AG10803 (cell line): ENCODE measurements at regions not wholly inside any gene's neighbourhood (a gene's known extent, or its start where the extent isn't known, plus 50 kb on each side); places are given as distances from the start of the nearest gene placed in this dataset.

ENCODE experiments used
- DNase-seq: peaks from one replicate; pipeline ENCODE4 v3.0.0; 2010; ENCODE audit warnings: low read depth
- H3K4me3 ChIP-seq: 2 replicates; pipeline ENCODE4 v1.5.1; 2011; ENCODE audit warnings: mild to moderate bottlenecking, low read length, control low read depth
- TF ChIP-seq, protein P1 (sequence below): conservative IDR thresholded peaks from 2 replicates; pipeline ENCODE4 v1.5.1; 2011; ENCODE audit warnings: mild to moderate bottlenecking, low read length, control low read depth, inconsistent platforms

DNA sequence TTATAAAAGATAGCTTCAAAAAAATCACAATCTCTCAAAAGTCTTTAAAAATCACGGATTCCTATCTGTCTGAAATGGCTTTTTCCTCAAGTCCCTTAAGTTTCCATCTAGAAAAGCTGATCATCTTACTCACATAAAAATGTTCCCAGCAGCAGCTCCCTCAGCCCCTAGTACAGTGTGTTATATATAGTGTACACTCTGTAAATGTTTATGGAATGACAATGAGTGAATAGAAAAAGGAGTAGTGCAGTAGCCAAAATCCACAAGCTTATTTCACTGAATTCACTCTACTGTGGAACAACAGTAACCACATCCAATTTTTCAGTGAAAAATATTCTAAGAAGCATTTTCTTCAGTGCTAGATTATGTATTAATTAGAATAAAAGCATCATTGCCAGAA is 609.4 kb downstream of the DTWD2 start:
- no peak for DNase-seq
- H3K4me3 ChIP-seq: no peak overlapping the region
- TF ChIP-seq, protein P1, sequence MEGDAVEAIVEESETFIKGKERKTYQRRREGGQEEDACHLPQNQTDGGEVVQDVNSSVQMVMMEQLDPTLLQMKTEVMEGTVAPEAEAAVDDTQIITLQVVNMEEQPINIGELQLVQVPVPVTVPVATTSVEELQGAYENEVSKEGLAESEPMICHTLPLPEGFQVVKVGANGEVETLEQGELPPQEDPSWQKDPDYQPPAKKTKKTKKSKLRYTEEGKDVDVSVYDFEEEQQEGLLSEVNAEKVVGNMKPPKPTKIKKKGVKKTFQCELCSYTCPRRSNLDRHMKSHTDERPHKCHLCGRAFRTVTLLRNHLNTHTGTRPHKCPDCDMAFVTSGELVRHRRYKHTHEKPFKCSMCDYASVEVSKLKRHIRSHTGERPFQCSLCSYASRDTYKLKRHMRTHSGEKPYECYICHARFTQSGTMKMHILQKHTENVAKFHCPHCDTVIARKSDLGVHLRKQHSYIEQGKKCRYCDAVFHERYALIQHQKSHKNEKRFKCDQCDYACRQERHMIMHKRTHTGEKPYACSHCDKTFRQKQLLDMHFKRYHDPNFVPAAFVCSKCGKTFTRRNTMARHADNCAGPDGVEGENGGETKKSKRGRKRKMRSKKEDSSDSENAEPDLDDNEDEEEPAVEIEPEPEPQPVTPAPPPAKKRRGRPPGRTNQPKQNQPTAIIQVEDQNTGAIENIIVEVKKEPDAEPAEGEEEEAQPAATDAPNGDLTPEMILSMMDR: no peak

DNA sequence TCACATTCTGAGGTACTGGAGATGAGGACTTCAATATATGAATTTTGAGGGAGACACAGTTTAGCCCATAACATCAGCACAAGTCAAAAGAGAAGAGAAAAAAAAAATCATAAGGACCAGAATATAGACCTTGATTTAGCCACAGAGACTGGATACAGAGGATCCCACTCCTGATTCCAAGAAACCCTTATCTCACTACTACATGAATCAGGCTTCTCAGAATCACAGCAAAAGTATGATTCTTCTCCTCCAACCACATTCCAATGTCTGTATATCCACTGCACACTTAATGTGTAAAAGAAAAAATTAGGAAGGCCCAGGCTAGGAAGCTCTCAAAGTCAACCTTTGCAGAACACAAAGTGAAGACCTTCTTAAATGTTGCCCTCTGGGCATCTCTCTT is 610.9 kb downstream of the DTWD2 start:
- DNase-seq: no peak
- TF ChIP-seq, protein P1: no peak
- H3K4me3 ChIP-seq: no peak overlapping the region

DNA sequence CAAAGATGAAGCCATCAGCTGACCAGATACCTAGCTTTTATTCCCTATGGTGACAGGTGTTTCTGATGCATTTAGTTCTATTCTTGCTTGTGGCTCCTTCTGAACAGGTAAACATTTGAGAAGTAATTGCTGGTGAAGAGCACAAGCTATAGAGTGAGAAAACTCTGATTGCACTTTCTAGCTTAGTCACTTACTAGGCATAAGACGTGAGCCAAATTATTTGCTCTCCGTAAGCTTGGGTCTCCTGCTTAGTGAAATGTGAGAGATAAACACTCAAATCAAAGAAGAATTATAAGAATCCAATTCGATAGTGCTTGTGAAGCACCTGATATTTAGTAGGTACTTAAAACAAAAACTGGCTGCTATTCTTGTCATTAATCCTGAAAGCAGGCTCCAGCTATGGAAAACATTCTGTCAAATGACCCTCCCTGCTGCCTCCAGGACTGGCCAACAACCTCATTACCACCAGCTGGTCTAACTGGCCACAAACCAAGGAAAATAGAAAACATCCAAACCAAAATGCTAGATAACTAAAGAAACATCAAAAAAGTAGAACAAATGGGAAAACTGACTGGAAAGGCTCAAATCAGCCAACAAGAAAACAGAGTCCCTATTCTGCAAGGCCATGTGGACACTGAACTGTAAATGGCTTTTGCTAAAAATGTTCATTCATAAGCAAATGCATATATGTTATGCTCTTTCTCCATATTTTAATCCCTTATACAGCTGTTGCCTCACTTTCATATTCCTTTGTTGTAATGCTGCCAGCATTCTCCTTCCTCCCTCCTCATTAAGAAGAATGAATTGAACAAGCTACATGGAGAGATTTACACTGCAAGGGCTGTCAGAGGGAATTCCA is 616.1 kb downstream of the DTWD2 start:
- no peak overlapping the region for H3K4me3 ChIP-seq
- DNase-seq: no peak
- TF ChIP-seq, protein P1: no peak

DNA sequence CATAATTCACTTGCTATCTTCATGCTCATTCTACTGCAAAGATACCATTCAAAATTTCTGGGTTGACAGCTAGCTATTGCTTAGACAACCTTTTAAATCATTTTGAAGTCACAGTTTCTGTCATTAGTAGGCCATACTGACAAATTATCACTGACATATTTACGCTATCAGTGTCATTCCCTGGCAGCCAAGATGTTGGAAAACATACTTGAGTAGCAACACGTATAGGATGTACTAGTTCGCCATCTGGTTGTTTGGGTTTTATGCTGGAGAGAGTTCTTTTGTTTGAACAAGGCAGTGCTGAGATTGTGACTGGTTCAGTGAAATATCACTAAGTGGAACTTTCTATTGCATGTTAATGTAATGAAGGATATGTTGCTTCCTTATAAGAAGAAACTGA is 621.9 kb downstream of the DTWD2 start:
- TF ChIP-seq, protein P1: no peak
- no peak overlapping the region for H3K4me3 ChIP-seq
- DNase-seq: no peak

DNA sequence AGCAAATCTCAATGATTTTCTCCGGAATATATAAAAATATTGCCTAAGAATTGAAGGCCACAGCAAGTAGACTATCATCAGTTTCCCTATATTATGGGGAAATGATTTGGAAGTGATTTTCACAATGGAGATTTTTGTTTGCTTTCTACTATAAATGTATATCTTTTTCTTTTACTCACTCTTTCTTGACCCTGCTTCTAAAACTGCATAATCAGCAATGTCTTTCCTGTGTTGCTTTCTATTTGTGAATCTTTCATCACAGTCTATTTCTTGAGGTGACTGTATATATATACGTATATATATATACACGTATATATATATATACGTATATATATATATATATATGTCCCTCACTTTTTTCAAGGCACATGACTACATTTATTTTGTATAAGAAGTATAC is 622.6 kb downstream of the DTWD2 start:
- no peak for DNase-seq
- H3K4me3 ChIP-seq: no peak overlapping the region

DNA sequence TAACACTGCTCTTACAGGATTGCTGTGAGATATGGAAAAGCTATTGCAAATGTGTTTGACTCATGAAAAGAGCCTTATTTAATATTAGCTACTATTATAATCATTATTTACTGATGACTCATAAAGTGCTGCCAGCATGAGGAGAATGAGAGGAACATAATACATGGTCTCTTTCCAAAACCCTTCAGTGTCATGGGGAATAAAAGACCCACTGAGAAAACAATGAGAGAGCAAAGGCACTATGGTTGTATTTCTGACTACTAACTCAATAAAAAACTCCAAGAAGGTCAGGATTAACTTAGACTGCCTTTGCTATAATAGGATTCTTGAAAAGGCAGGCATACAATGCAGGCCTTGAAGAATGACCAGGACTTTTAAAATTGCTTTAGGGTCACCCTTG is 633.5 kb downstream of the DTWD2 start:
- no peak overlapping the region for H3K4me3 ChIP-seq
- TF ChIP-seq, protein P1: no peak
- no peak for DNase-seq

More for the DNA sequence above, 622.6 kb downstream of the DTWD2 start:
- TF ChIP-seq, protein P1: no peak

DNA sequence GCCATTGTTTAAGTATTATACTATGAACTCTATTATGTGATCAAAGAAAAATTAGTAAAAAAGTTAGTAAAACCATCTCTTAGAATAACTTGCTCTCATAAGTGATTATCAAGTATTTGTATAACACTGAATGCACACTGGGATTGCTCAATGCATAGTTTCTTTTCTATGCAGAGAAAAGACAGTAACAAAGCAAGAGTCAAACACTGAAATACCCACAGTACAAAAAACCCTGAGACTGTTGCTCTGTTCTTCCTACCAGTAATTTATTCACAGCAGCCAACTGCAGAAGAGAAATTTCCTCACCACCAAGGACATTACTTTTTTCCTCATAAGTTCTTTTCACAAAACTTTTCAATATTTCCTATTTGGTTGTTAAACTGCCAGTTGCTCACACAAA is 634.4 kb downstream of the DTWD2 start:
- TF ChIP-seq, protein P1: no peak
- no peak for DNase-seq
- H3K4me3 ChIP-seq: no peak overlapping the region
